ENCODE measurements at regions not wholly inside any gene's neighbourhood (a gene's known extent, or its start where the extent isn't known, plus 50 kb on each side); places are given as distances from the start of the nearest gene placed in this dataset.

- no peak for TF ChIP-seq CTCF (IDR thresholded peaks at IDR 0.05; ENCODE audit: control insufficient read depth, insufficient read depth, low read depth, low read length, missing control alignments)
- H3K4me3 ChIP-seq (ENCODE audit: control insufficient read depth, low read depth, low read length), result no peak overlapping the region
- no peak for DNase-seq (ENCODE audit: low read depth)
Observed at GRCh38 chr3:110804856-110805255, 266.8 kb upstream of the NECTIN3 start.

GRCh38 chr3:110806924-110807323, 264.7 kb upstream of the NECTIN3 start:
- DNase-seq (ENCODE audit: low read depth), result no peak
- no peak overlapping the region for H3K4me3 ChIP-seq (ENCODE audit: control insufficient read depth, low read depth, low read length)
- TF ChIP-seq CTCF (IDR thresholded peaks at IDR 0.05; ENCODE audit: control insufficient read depth, insufficient read depth, low read depth, low read length, missing control alignments), result no peak

- DNase-seq (ENCODE audit: low read depth), result no peak
- no peak for TF ChIP-seq CTCF (IDR thresholded peaks at IDR 0.05; ENCODE audit: control insufficient read depth, insufficient read depth, low read depth, low read length, missing control alignments)
- H3K4me3 ChIP-seq (ENCODE audit: control insufficient read depth, low read depth, low read length), result no peak overlapping the region
Observed at GRCh38 chr3:110808630-110809029, 263.0 kb upstream of the NECTIN3 start.

- no peak for DNase-seq (ENCODE audit: low read depth)
- no peak for TF ChIP-seq CTCF (IDR thresholded peaks at IDR 0.05; ENCODE audit: control insufficient read depth, insufficient read depth, low read depth, low read length, missing control alignments)
- H3K4me3 ChIP-seq (ENCODE audit: control insufficient read depth, low read depth, low read length), result no peak overlapping the region
Observed at GRCh38 chr3:110810356-110810755, 261.3 kb upstream of the NECTIN3 start.

GRCh38 chr3:110811050-110811449, 260.6 kb upstream of the NECTIN3 start:
- no peak for DNase-seq (ENCODE audit: low read depth)
- TF ChIP-seq CTCF (IDR thresholded peaks at IDR 0.05; ENCODE audit: control insufficient read depth, insufficient read depth, low read depth, low read length, missing control alignments), result no peak
- no peak overlapping the region for H3K4me3 ChIP-seq (ENCODE audit: control insufficient read depth, low read depth, low read length)

- DNase-seq (ENCODE audit: low read depth), result no peak
- H3K4me3 ChIP-seq (ENCODE audit: control insufficient read depth, low read depth, low read length), result no peak overlapping the region
Observed at GRCh38 chr3:110813541-110813940, 258.1 kb upstream of the NECTIN3 start.

More at GRCh38 chr3:110813541-110813940, 258.1 kb upstream of the NECTIN3 start:
- TF ChIP-seq CTCF (IDR thresholded peaks at IDR 0.05; ENCODE audit: control insufficient read depth, insufficient read depth, low read depth, low read length, missing control alignments), result no peak
